ENCODE measurements at regions not wholly inside any gene's neighbourhood (a gene's known extent, or its start where the extent isn't known, plus 50 kb on each side); places are given as distances from the start of the nearest gene placed in this dataset.

GRCh38 chr1:38589036-38589435, 270.5 kb downstream of the RRAGC start:
- TF ChIP-seq PATZ1 (CRISPR knock-in tag; IDR thresholded peaks at IDR 0.05; ENCODE audit: borderline replicate concordance) (no peak), RARB (CRISPR knock-in tag; IDR thresholded peaks at IDR 0.05) (no peak), ESRRG (CRISPR knock-in tag; IDR thresholded peaks at IDR 0.05) (no peak), TSHZ2 (CRISPR knock-in tag; IDR thresholded peaks at IDR 0.05) (no peak), ZFP30 (CRISPR knock-in tag; IDR thresholded peaks at IDR 0.05) (no peak), ARNTL (CRISPR knock-in tag; IDR thresholded peaks at IDR 0.05; ENCODE audit: borderline replicate concordance, low read depth) (no peak)

All from SK-N-SH treated with all-trans-retinoic acid at 6 μM for 48 hours (cell line).